ENCODE measurements at regions not wholly inside any gene's neighbourhood (a gene's known extent, or its start where the extent isn't known, plus 50 kb on each side); places are given as distances from the start of the nearest gene placed in this dataset.

DNA sequence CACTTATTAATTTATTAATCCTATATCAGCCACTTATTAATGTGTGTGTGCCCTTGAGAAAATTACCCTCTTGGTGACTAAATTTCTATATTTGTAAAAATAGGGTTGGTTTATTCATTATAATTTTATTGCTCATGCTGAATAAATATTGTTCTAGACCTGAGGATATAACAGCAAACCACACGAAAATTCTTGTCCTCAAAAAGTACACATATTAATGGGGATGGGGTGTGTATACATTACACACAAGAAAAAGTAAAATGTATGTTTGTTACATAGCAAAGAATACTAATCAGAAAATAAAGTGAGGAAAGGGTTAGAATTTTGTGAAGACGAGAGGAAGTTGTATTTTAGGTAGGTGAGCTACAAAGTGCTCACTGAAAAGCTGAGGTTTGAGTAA is 1068.9 kb upstream of the RAG2 start:
- Histone ChIP-seq H3K36me3 (ENCODE audit: insufficient read depth, low read length) (no peaks in the 10 kb centered on the region), H3K79me2 (ENCODE audit: insufficient read depth, low read length) (no peaks in the 10 kb centered on the region), H3K27ac (ENCODE audit: low read depth, low read length) (no peak overlapping the region), H2AFZ (ENCODE audit: low read length) (no peak overlapping the region), H3K9me3 (ENCODE audit: low read depth, low read length) (no peaks in the 10 kb centered on the region), H3K4me1 (ENCODE audit: insufficient read depth, low read length) (no peaks in the 10 kb centered on the region), H4K20me1 (ENCODE audit: insufficient read depth, low read length) (no peaks in the 10 kb centered on the region), H3K4me2 (ENCODE audit: insufficient read depth, low read length) (no peak overlapping the region), H3K4me3 (ENCODE audit: insufficient read depth, low read length) (no peak overlapping the region), H3K27me3 (ENCODE audit: insufficient read depth, low read length) (no peaks in the 10 kb centered on the region)
- TF ChIP-seq CTCF (IDR thresholded peaks at IDR 0.05; ENCODE audit: extremely low read depth, low read depth, low read length) = no peak
- DNase-seq (ENCODE audit: insufficient read length, low spot score, missing footprints) = no peak

DNA sequence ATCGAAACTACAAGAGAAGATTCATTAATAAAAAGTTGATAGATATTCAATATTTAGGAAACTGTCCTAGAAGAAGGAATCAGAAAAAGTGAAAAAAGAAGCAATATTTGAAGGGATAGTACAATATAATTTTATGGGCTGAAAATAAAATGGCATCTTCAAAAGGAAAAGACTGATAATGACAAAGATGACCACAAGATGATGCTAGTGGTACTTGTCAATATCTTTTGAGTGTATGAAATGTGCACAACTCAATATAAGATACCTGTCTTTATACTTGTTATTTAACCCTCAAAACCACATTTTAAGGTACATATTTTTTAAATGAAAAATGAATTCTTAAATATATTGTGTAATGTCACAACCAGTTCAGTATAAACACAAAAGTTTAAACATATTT is 1059.6 kb upstream of the RAG2 start:
- peak; percentile 11 for DNase-seq (ENCODE audit: insufficient read length, low spot score, missing footprints)
- H3K79me2 ChIP-seq (ENCODE audit: insufficient read depth, low read length) = no peaks in the 10 kb centered on the region
- H3K4me2 ChIP-seq (ENCODE audit: insufficient read depth, low read length) = no peak overlapping the region
- no peaks in the 10 kb centered on the region for H3K9me3 ChIP-seq (ENCODE audit: low read depth, low read length)
- H4K20me1 ChIP-seq (ENCODE audit: insufficient read depth, low read length) = no peaks in the 10 kb centered on the region
- H3K27me3 ChIP-seq (ENCODE audit: insufficient read depth, low read length) = no peaks in the 10 kb centered on the region
- no peak overlapping the region for H2AFZ ChIP-seq (ENCODE audit: low read length)
- no peaks in the 10 kb centered on the region for H3K36me3 ChIP-seq (ENCODE audit: insufficient read depth, low read length)
- H3K4me1 ChIP-seq (ENCODE audit: insufficient read depth, low read length) = no peaks in the 10 kb centered on the region
- no peak overlapping the region for H3K4me3 ChIP-seq (ENCODE audit: insufficient read depth, low read length)
- peak; percentile 53 for TF ChIP-seq CTCF (IDR thresholded peaks at IDR 0.05; ENCODE audit: extremely low read depth, low read depth, low read length)
- no peak overlapping the region for H3K27ac ChIP-seq (ENCODE audit: low read depth, low read length)

DNA sequence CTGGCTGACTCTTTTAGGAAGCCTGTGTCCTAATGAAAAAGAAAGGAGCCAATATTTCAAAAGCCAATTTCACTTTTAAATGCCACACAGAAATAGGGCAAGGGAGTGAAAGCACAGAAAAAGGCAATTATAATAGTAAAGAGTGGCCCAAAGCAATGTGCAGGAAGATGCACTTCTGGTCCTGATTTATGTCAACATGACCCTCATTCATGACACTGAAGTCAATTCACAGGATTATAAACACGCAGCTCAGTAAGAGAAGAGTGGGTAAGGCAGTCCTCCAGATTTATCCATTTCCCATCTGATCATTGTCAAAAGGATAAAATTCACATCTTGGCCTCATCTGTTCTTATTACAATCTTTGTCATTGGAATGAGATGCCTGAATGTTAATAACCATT is 1049.7 kb upstream of the RAG2 start:
- Histone ChIP-seq H4K20me1 (ENCODE audit: insufficient read depth, low read length) (no peaks in the 10 kb centered on the region), H3K9me3 (ENCODE audit: low read depth, low read length) (no peaks in the 10 kb centered on the region), H3K36me3 (ENCODE audit: insufficient read depth, low read length) (no peaks in the 10 kb centered on the region), H3K4me1 (ENCODE audit: insufficient read depth, low read length) (no peaks in the 10 kb centered on the region), H3K27me3 (ENCODE audit: insufficient read depth, low read length) (no peaks in the 10 kb centered on the region), H2AFZ (ENCODE audit: low read length) (no peak overlapping the region), H3K4me2 (ENCODE audit: insufficient read depth, low read length) (no peak overlapping the region), H3K4me3 (ENCODE audit: insufficient read depth, low read length) (no peak overlapping the region), H3K79me2 (ENCODE audit: insufficient read depth, low read length) (no peaks in the 10 kb centered on the region), H3K27ac (ENCODE audit: low read depth, low read length) (no peak overlapping the region)
- DNase-seq (ENCODE audit: insufficient read length, low spot score, missing footprints) = no peak
- no peak for TF ChIP-seq CTCF (IDR thresholded peaks at IDR 0.05; ENCODE audit: extremely low read depth, low read depth, low read length)

DNA sequence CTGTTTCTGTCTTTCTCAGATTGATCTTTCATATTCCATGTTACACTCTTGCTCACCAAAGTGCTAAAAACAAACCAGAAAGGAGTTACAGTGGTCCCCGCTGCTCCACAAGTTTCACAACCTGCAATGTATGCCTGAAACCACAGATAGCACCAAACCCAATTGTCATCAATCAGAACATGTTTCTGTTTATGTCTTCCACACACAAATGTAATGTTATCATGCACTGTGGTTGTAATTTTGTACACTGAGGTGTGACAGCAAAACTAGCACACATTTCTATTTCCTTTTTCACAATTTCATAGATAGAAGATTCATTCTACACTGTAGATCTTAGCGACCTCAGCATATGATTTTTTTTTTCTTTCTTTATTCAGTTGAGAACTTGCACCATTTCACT is 1045.9 kb upstream of the RAG2 start:
- no peaks in the 10 kb centered on the region for H4K20me1 ChIP-seq (ENCODE audit: insufficient read depth, low read length)
- no peaks in the 10 kb centered on the region for H3K9me3 ChIP-seq (ENCODE audit: low read depth, low read length)
- no peak overlapping the region for H3K4me3 ChIP-seq (ENCODE audit: insufficient read depth, low read length)
- DNase-seq (ENCODE audit: insufficient read length, low spot score, missing footprints) = no peak
- no peak overlapping the region for H2AFZ ChIP-seq (ENCODE audit: low read length)
- no peaks in the 10 kb centered on the region for H3K4me1 ChIP-seq (ENCODE audit: insufficient read depth, low read length)
- H3K79me2 ChIP-seq (ENCODE audit: insufficient read depth, low read length) = no peaks in the 10 kb centered on the region
- no peaks in the 10 kb centered on the region for H3K27me3 ChIP-seq (ENCODE audit: insufficient read depth, low read length)
- no peak for TF ChIP-seq CTCF (IDR thresholded peaks at IDR 0.05; ENCODE audit: extremely low read depth, low read depth, low read length)
- H3K36me3 ChIP-seq (ENCODE audit: insufficient read depth, low read length) = no peaks in the 10 kb centered on the region
- H3K4me2 ChIP-seq (ENCODE audit: insufficient read depth, low read length) = no peak overlapping the region
- no peak overlapping the region for H3K27ac ChIP-seq (ENCODE audit: low read depth, low read length)

Measured in osteoblast (primary cell).